ENCODE measurements at regions not wholly inside any gene's neighbourhood (a gene's known extent, or its start where the extent isn't known, plus 50 kb on each side); places are given as distances from the start of the nearest gene placed in this dataset.

DNA sequence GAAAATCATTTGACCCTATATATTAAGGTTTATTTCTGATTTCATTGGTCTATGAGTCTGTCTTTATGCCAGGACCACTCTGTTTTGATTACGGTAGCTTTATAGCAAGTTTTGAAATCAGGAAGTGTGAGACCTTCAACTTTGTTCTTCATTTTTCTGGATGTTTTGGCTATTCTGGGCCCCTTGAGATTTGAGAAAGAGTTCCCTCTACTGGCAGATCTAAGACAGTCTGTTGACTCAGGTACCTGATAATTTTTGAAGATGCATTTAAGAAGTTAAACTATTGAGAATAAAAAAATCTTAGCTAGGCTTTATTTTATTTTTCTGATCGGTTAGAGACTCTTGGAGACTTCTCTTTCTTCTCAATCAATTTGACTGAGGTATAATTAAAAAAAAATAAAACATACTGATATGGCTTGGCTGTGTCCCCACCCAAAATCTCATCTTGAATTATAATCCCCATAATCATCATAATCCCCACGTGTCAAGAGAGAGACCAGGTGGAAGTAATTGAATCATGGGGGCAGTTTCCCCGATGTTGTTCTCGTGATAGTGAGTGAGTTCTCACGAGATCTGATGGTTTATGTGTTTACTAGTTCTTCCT, 209.2 kb downstream of the SNX10 start:
- no peak overlapping the region for H3K27ac ChIP-seq (ENCODE audit: control insufficient read depth, insufficient read depth)
- no TSS peak for BruUV-seq (replicated peaks)
- ChIA-PET POLR2A (no interaction called here), CTCF (interaction anchor here (0.9 to 1.5 kb wide), 23 partner anchors 9 to 608 kb away, joined by 3 to 23 read pairs (median 4); no protein-coding TSS in a partner anchor), RAD21 (ENCODE audit: unreplicated experiment) (interaction anchor here (0.7 to 1.5 kb wide), 10 partner anchors 23 to 660 kb away, joined by 3 to 20 read pairs (median 3); no protein-coding TSS in a partner anchor), SMC1A (ENCODE audit: uncharacterized antibody, unreplicated experiment) (interaction anchor here (0.6 to 1.8 kb wide), 16 partner anchors 32 to 661 kb away, joined by 3 to 36 read pairs (median 4); no protein-coding TSS in a partner anchor)
- H3K27me3 ChIP-seq (replicated peaks in 1 of 2; ENCODE audit: control insufficient read depth in 2 of 2, insufficient read depth in 2 of 2, low read length in 1 of 2): no peaks in the 10 kb centered on the region; a peak in 1 of 4 replicates
- H3K9me3 ChIP-seq (replicated peaks; ENCODE audit: control insufficient read depth, insufficient read depth, low read length): no peaks in the 10 kb centered on the region
- H3K36me3 ChIP-seq (ENCODE audit: control insufficient read depth in 2 of 2, insufficient read depth in 2 of 2, low read length in 1 of 2): no peaks in the 10 kb centered on the region
- no peak overlapping the region for H3K9ac ChIP-seq (ENCODE audit: control insufficient read depth, insufficient read depth, low read length)
- no peaks in the 10 kb centered on the region for H3K4me1 ChIP-seq (ENCODE audit: control insufficient read depth, insufficient read depth, low read length)
- no peak for FAIRE-seq
- no peak overlapping the region for H3K4me2 ChIP-seq (ENCODE audit: control insufficient read depth, insufficient read depth)
- no peak overlapping the region for H3K4me3 ChIP-seq
- in situ Hi-C loops (cut with MboI) (loop anchor here (5.0 to 25.0 kb wide), 4 partner anchors 134 to 606 kb away; no protein-coding TSS in a partner anchor), intact Hi-C loops (cut with micrococcal nuclease; ENCODE audit: unreplicated experiment) (loop anchor here (1.0 to 5.0 kb wide), 5 partner anchors 124 to 660 kb away; no protein-coding TSS in a partner anchor)
- DNase-seq (ENCODE audit: low read depth, low spot score): no peak
- TF ChIP-seq, protein P1, sequence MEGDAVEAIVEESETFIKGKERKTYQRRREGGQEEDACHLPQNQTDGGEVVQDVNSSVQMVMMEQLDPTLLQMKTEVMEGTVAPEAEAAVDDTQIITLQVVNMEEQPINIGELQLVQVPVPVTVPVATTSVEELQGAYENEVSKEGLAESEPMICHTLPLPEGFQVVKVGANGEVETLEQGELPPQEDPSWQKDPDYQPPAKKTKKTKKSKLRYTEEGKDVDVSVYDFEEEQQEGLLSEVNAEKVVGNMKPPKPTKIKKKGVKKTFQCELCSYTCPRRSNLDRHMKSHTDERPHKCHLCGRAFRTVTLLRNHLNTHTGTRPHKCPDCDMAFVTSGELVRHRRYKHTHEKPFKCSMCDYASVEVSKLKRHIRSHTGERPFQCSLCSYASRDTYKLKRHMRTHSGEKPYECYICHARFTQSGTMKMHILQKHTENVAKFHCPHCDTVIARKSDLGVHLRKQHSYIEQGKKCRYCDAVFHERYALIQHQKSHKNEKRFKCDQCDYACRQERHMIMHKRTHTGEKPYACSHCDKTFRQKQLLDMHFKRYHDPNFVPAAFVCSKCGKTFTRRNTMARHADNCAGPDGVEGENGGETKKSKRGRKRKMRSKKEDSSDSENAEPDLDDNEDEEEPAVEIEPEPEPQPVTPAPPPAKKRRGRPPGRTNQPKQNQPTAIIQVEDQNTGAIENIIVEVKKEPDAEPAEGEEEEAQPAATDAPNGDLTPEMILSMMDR (IDR thresholded peaks at IDR 0.05 in 2 of 3, conservative IDR thresholded peaks at IDR 0.05 in 1 of 3; ENCODE audit: control insufficient read depth in 2 of 3, extremely low read depth in 1 of 3, insufficient read depth in 1 of 3, low read depth in 3 of 3, low read length in 3 of 3): peak; percentile 57 to 60 (median 57)
- 0 out of 2 replicates have a peak, but pooled peaks have one; percentile 34 for TF ChIP-seq MEF2A (IDR thresholded peaks at IDR 0.05; ENCODE audit: insufficient read depth, low read depth, low read length)
- TF ChIP-seq ETV6 (conservative IDR thresholded peaks at IDR 0.05 in 1 of 2, IDR thresholded peaks at IDR 0.05 in 1 of 2; ENCODE audit: borderline replicate concordance in 1 of 2, low read depth in 1 of 2): no peak
- peak; percentile 60; the same call in 1 of the 2 replicates for TF ChIP-seq SPI1 (IDR thresholded peaks at IDR 0.05; ENCODE audit: borderline replicate concordance, insufficient read depth, low read depth, low read length)
- TF ChIP-seq RAD21 (IDR thresholded peaks at IDR 0.05; ENCODE audit: insufficient read depth, low read depth, low read length): peak; percentile 83
- no peak for TF ChIP-seq CHD4 (IDR thresholded peaks at IDR 0.05)
- TF ChIP-seq MEF2B (IDR thresholded peaks at IDR 0.05; ENCODE audit: partially characterized antibody, poor library complexity, severe bottlenecking): peak; percentile 19
- 0 out of 2 replicates have a peak, but pooled peaks have one; percentile 40 for TF ChIP-seq CBX5 (IDR thresholded peaks at IDR 0.05; ENCODE audit: low read depth)
- TF ChIP-seq SMC3 (IDR thresholded peaks at IDR 0.05; ENCODE audit: borderline replicate concordance, low read length): peak; percentile 76; the same call in 1 of the 2 replicates
- no peak for TF ChIP-seq ASH2L (IDR thresholded peaks at IDR 0.05; ENCODE audit: borderline replicate concordance, low read depth)
- TF ChIP-seq MTA2 (IDR thresholded peaks at IDR 0.05; ENCODE audit: low read depth): no peak
- H4K20me1 ChIP-seq (ENCODE audit: control insufficient read depth, insufficient read depth): no peaks in the 10 kb centered on the region
- H3K79me2 ChIP-seq (ENCODE audit: control insufficient read depth, insufficient read depth, low read length): no peaks in the 10 kb centered on the region
- peak; percentile 82 for ATAC-seq
- H2AFZ ChIP-seq (ENCODE audit: control insufficient read depth, low read depth, low read length): no peak overlapping the region
- 4% methylated on average over 6 of the region's 6 CpGs for WGBS (ENCODE audit: insufficient coverage, insufficient replicate concordance, low lambda C conversion rate, missing lambda C conversion rate)

Data from GM12878 (cell line).